K562 (cell line): ENCODE measurements at regions not wholly inside any gene's neighbourhood (a gene's known extent, or its start where the extent isn't known, plus 50 kb on each side); places are given as distances from the start of the nearest gene placed in this dataset.

ENCODE experiments used
- ATAC-seq: fragments of 200-7000 bp; cut with Tn5 transposase; 3 replicates; pipeline ENCODE4 v1.9.1; 2020; ENCODE audit warnings: moderate library complexity
- BruUV-seq: library from RNA; stranded (reverse); fragments of 400-500 nt; replicated peaks from 2 replicates; lab custom pipeline; 2021; lab: Mats Ljungman, UMichigan
- CTCF ChIA-PET: fragments of 300-600 bp; formaldehyde crosslinking; extraction: SDS; loops from one replicate; lab custom pipeline; 2021; ENCODE audit warnings: low intra/inter-chr PET ratio; lab: Yijun Ruan, JAX
- POLR2A ChIA-PET: fragments of 300-600, 350-650 bp; sonication (Branson Sonifier 250); formaldehyde crosslinking; extraction: SDS; loops from one replicate; lab custom pipeline; 2021; ENCODE audit warnings: antibody characterized with exemption, inconsistent platforms; lab: Yijun Ruan, JAX
- DNase-seq, 4 experiments: peaks; one replicate each; pipeline versions ENCODE4 v3.0.0 to v3.0.0-alpha.2; 2011 to 2018; ENCODE audit warnings: low spot score in 3 of 4, mixed read lengths in 3 of 4; ENCODE audit errors: extremely low read depth in 1 of 4
- FAIRE-seq: peaks from 2 replicates; lab custom pipeline; 2011; peaks lifted over from hg19 to GRCh38; lab: Jason Lieb, UNC
- H2AFZ ChIP-seq: 2 replicates; pipeline ENCODE4 v1.6.0; 2011; ENCODE audit warnings: low read depth, low read length, control low read depth, inconsistent platforms
- H3K27ac ChIP-seq: fragments of 200-600 bp; 3 replicates; pipeline ENCODE4 v1.8.0; 2011; ENCODE audit warnings: low read depth, mild to moderate bottlenecking, control low read depth, inconsistent platforms, low read length, moderate library complexity, mixed read lengths; ENCODE audit errors: extremely low read depth
- H3K27me3 ChIP-seq, 2 experiments: fragments of 300-600 bp in 1 of 2; 2 replicates in 1 of 2; 3 replicates in 1 of 2; pipeline versions ENCODE4 v1.6.0 to v1.8.0; 2011; ENCODE audit warnings: inconsistent platforms in 2 of 2, low read length in 2 of 2, mild to moderate bottlenecking in 1 of 2, mixed read lengths in 1 of 2, moderate library complexity in 1 of 2; ENCODE audit not compliant: control insufficient read depth in 2 of 2, insufficient read depth in 2 of 2
- H3K36me3 ChIP-seq: fragments of 300-600 bp; 3 replicates; pipeline ENCODE4 v1.8.0; 2011; ENCODE audit warnings: mild to moderate bottlenecking, low read length, inconsistent platforms; ENCODE audit not compliant: control insufficient read depth, insufficient read depth
- H3K4me1 ChIP-seq, 2 experiments: fragments of 200-600 bp in 1 of 2; replicated peaks in 1 of 2; 2 replicates in 1 of 2; 3 replicates in 1 of 2; pipeline versions ENCODE4 v1.5.1 to v1.8.0; 2011; ENCODE audit warnings: inconsistent platforms in 2 of 2, low read length in 2 of 2, mild to moderate bottlenecking in 1 of 2, mixed read lengths in 1 of 2, moderate library complexity in 1 of 2; ENCODE audit not compliant: control insufficient read depth in 2 of 2, insufficient read depth in 2 of 2
- H3K4me2 ChIP-seq: 2 replicates; pipeline ENCODE4 v1.6.1; 2011; ENCODE audit warnings: low read length, control low read depth, inconsistent platforms, mixed read lengths; ENCODE audit not compliant: insufficient read depth
- H3K4me3 ChIP-seq: fragments of 200-600 bp; sonication (generic), shearing (Covaris generic); 2 replicates; pipeline ENCODE4 v1.5.1; 2016; ENCODE audit warnings: control low read depth, inconsistent platforms
- H3K79me2 ChIP-seq: fragments of 200-600 bp; 3 replicates; pipeline ENCODE4 v1.8.0; 2011; ENCODE audit warnings: low read length, inconsistent platforms; ENCODE audit not compliant: control insufficient read depth, insufficient read depth
- H3K9ac ChIP-seq, 2 experiments: 2 replicates each; pipeline versions ENCODE4 v1.6.0 to v1.6.1; 2011; ENCODE audit warnings: low read depth in 2 of 2, low read length in 2 of 2, control low read depth in 1 of 2, inconsistent platforms in 1 of 2, mild to moderate bottlenecking in 1 of 2, mixed read lengths in 1 of 2; ENCODE audit not compliant: insufficient read depth in 1 of 2
- H3K9me1 ChIP-seq: one replicate; pipeline ENCODE4 v1.6.0; 2011; ENCODE audit warnings: inconsistent platforms, mild to moderate bottlenecking, low read length, moderate library complexity; ENCODE audit not compliant: control insufficient read depth, insufficient read depth
- H3K9me3 ChIP-seq: replicated peaks from 2 replicates; pipeline ENCODE4 v1.5.1; 2011; ENCODE audit warnings: low read depth, low read length, inconsistent platforms; ENCODE audit not compliant: control insufficient read depth, insufficient read depth
- H4K20me1 ChIP-seq: replicated peaks from 2 replicates; pipeline ENCODE4 v1.6.1; 2011; ENCODE audit warnings: low read length, inconsistent platforms, mixed read lengths; ENCODE audit not compliant: control insufficient read depth, insufficient read depth
- ARID3A ChIP-seq: IDR thresholded peaks from 2 replicates; pipeline ENCODE4 v1.6.1; 2012; ENCODE audit warnings: low read depth, low read length, improper control_type of control experiment, borderline replicate concordance
- CHD2 ChIP-seq: IDR thresholded peaks from 2 replicates; pipeline ENCODE4 v1.6.1; 2011; ENCODE audit warnings: low read depth, low read length
- ERF ChIP-seq: fragments of 450-650 bp; formaldehyde crosslinking; IDR thresholded peaks from 2 replicates; pipeline ENCODE4 v1.4.0; 2020; ENCODE audit warnings: mild to moderate bottlenecking, mixed read lengths
- HMG20B ChIP-seq: fragments of 250-450 bp; sonication (Bioruptor Pico); IDR thresholded peaks from 2 replicates; pipeline ENCODE4 v1.5.0; 2021; ENCODE audit warnings: mild to moderate bottlenecking
- ILF3 ChIP-seq: fragments of 450-650 bp; IDR thresholded peaks from 2 replicates; pipeline ENCODE4 v1.6.1; 2018; ENCODE audit warnings: antibody characterized with exemption, mild to moderate bottlenecking, moderate library complexity, borderline replicate concordance
- MED1 ChIP-seq: sonication (generic); formaldehyde crosslinking; IDR thresholded peaks from 2 replicates; pipeline ENCODE4 v1.8.1; 2023; ENCODE audit warnings: missing genetic modification reagents, borderline replicate concordance
- NBN ChIP-seq: fragments of 450-650 bp; IDR thresholded peaks from 2 replicates; pipeline ENCODE4 v1.6.1; 2016; ENCODE audit warnings: low read depth, mild to moderate bottlenecking
- POLR2B ChIP-seq: fragments of 450-650 bp; IDR thresholded peaks from 2 replicates; pipeline ENCODE4 v1.6.1; 2018; ENCODE audit warnings: low read depth; ENCODE audit not compliant: partially characterized antibody
- RAD21 ChIP-seq, 2 experiments: fragments of 250-450 bp in 1 of 2; fragments of 450-650 bp in 1 of 2; sonication (Bioruptor Pico) in 1 of 2; formaldehyde crosslinking in 1 of 2; IDR thresholded peaks in 1 of 2; conservative IDR thresholded peaks in 1 of 2; 2 replicates each; pipeline versions ENCODE4 v1.4.0 to v1.8.0; 2020 to 2022; ENCODE audit warnings: mild to moderate bottlenecking in 2 of 2, moderate library complexity in 1 of 2
- U2AF1 ChIP-seq: fragments of 200-400 bp; formaldehyde crosslinking; optimal IDR thresholded peaks from 2 replicates; pipeline ENCODE3; 2017; ENCODE audit warnings: mild to moderate bottlenecking, low read depth, low read length, moderate library complexity
- ZBTB34 ChIP-seq: fragments of 250-450 bp; sonication (Bioruptor Pico); IDR thresholded peaks from 2 replicates; pipeline ENCODE4 v1.8.0; 2021; ENCODE audit warnings: mild to moderate bottlenecking, moderate library complexity
- ZNF324 ChIP-seq: fragments of 250-450 bp; sonication (Bioruptor Pico); IDR thresholded peaks from 2 replicates; pipeline ENCODE4 v1.4.0; 2020; ENCODE audit warnings: mild to moderate bottlenecking
- WGBS: fragments of 100-300 bp; shearing (Covaris generic); methylation state at CpG from one replicate; pipeline ENCODE4 v1.1.6; 2016; ENCODE audit warnings: low coverage, mixed read lengths; ENCODE audit not compliant: insufficient coverage; ENCODE audit errors: missing lambda C conversion rate; 5-methylcytosine and 5-hydroxymethylcytosine counted together
- in situ Hi-C: fragments of 300-500 bp; cut with MboI; formaldehyde crosslinking; loops from 4 replicates; pipeline ENCODE4 v1.15.0; 2018; ENCODE audit warnings: inconsistent platforms, mixed read lengths
- intact Hi-C: fragments of 100-400 bp; cut with micrococcal nuclease; formaldehyde crosslinking; loops from 2 replicates; pipeline ENCODE4 v1.14.2; 2022
- TF ChIP-seq, protein P1 (sequence below): IDR thresholded peaks from 3 replicates; pipeline ENCODE4 v1.6.1; 2011; ENCODE audit warnings: borderline replicate concordance, mild to moderate bottlenecking; ENCODE audit not compliant: insufficient read length, insufficient read depth
- TF ChIP-seq, protein P2 (sequence below): sonication (generic); IDR thresholded peaks from 2 replicates; pipeline ENCODE4 v1.6.1; 2016
- TF ChIP-seq, protein P3 (sequence below): fragments of 450-650 bp; formaldehyde crosslinking; IDR thresholded peaks from 2 replicates; pipeline ENCODE4 v1.4.0; 2020; ENCODE audit warnings: mild to moderate bottlenecking, moderate library complexity

GRCh38 chr2:180077295-180077906 lies 70.3 kb upstream of the CWC22 start:
- Histone ChIP-seq H3K27ac (no peak overlapping the region), H3K4me1 (no peaks in the 10 kb centered on the region), H3K79me2 (no peaks in the 10 kb centered on the region), H4K20me1 (no peaks in the 10 kb centered on the region), H3K9me1 (no peaks in the 10 kb centered on the region), H2AFZ (no peak overlapping the region), H3K4me2 (no peak overlapping the region), H3K36me3 (no peaks in the 10 kb centered on the region), H3K4me3 (no peak overlapping the region), H3K27me3 (no peaks in the 10 kb centered on the region), H3K9me3 (no peaks in the 10 kb centered on the region), H3K9ac (no peak overlapping the region)
- intact Hi-C loops = loop anchor here (1.0 to 10.0 kb wide), 5 partner anchors 85 to 863 kb away; no protein-coding TSS in a partner anchor
- in situ Hi-C loops = no loop called here
- ATAC-seq = peak; percentile 77
- ChIA-PET POLR2A (no interaction called here), CTCF (interaction anchor here (0.8 to 2.4 kb wide), 3 partner anchors 86 to 1282 kb away, joined by 3 to 12 read pairs (median 8); no protein-coding TSS in a partner anchor)
- WGBS = 2% methylated on average over 3 of the region's 3 CpGs
- no TSS peak for BruUV-seq
- peak in 3 of 4 experiments; percentile 13 to 15 (median 14) for DNase-seq
- FAIRE-seq = peak; percentile 67
- TF ChIP-seq U2AF1 (no peak), ZNF324 (CRISPR knock-in tag) (no peak), ZBTB34 (CRISPR knock-in tag) (no peak), ARID3A (no peak), ILF3 (no peak), POLR2B (no peak), CHD2 (no peak), NBN (no peak), MED1 (CRISPR knock-in tag) (no peak), RAD21 (CRISPR knock-in tag; conservative IDR thresholded peaks at IDR 0.05 in 1 of 2, IDR thresholded peaks at IDR 0.05 in 1 of 2) (peak; percentile 86 to 92), ERF (no peak), HMG20B (no peak)
- TF ChIP-seq, protein P1, sequence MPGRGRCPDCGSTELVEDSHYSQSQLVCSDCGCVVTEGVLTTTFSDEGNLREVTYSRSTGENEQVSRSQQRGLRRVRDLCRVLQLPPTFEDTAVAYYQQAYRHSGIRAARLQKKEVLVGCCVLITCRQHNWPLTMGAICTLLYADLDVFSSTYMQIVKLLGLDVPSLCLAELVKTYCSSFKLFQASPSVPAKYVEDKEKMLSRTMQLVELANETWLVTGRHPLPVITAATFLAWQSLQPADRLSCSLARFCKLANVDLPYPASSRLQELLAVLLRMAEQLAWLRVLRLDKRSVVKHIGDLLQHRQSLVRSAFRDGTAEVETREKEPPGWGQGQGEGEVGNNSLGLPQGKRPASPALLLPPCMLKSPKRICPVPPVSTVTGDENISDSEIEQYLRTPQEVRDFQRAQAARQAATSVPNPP = no peak
- TF ChIP-seq, protein P2, sequence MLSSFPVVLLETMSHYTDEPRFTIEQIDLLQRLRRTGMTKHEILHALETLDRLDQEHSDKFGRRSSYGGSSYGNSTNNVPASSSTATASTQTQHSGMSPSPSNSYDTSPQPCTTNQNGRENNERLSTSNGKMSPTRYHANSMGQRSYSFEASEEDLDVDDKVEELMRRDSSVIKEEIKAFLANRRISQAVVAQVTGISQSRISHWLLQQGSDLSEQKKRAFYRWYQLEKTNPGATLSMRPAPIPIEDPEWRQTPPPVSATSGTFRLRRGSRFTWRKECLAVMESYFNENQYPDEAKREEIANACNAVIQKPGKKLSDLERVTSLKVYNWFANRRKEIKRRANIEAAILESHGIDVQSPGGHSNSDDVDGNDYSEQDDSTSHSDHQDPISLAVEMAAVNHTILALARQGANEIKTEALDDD = no peak
- TF ChIP-seq, protein P3, sequence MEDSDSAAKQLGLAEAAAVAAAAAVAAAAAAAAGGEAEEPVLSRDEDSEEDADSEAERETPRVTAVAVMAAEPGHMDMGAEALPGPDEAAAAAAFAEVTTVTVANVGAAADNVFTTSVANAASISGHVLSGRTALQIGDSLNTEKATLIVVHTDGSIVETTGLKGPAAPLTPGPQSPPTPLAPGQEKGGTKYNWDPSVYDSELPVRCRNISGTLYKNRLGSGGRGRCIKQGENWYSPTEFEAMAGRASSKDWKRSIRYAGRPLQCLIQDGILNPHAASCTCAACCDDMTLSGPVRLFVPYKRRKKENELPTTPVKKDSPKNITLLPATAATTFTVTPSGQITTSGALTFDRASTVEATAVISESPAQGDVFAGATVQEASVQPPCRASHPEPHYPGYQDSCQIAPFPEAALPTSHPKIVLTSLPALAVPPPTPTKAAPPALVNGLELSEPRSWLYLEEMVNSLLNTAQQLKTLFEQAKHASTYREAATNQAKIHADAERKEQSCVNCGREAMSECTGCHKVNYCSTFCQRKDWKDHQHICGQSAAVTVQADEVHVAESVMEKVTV (CRISPR knock-in tag) = peak; percentile 81
